Suprapubic skin (tissue), 4 donors: ENCODE measurements at regions not wholly inside any gene's neighbourhood (a gene's known extent, or its start where the extent isn't known, plus 50 kb on each side); places are given as distances from the start of the nearest gene placed in this dataset.

Experiments used
- EP300 ChIP-seq: sonication (generic); formaldehyde crosslinking; IDR thresholded peaks from one replicate; pipeline ENCODE4 v1.6.1; 2017; ENCODE audit warnings: antibody characterized with exemption
- POLR2AphosphoS5 ChIP-seq, 3 donors: sonication (generic); formaldehyde crosslinking; IDR thresholded peaks; one replicate each; pipeline ENCODE4 v1.6.1; 2017; ENCODE audit warnings: antibody characterized with exemption in 3 of 3
- TF ChIP-seq, protein P1 (sequence below), 2 donors: fragments of 200-600 bp in 1 of 2; fragments of 450-650 bp in 1 of 2; sonication (generic) in 1 of 2; IDR thresholded peaks; one replicate each; pipeline ENCODE4 v1.5.1; 2016 to 2019; ENCODE audit warnings: antibody characterized with exemption in 2 of 2, mild to moderate bottlenecking in 1 of 2, moderate library complexity in 1 of 2

DNA sequence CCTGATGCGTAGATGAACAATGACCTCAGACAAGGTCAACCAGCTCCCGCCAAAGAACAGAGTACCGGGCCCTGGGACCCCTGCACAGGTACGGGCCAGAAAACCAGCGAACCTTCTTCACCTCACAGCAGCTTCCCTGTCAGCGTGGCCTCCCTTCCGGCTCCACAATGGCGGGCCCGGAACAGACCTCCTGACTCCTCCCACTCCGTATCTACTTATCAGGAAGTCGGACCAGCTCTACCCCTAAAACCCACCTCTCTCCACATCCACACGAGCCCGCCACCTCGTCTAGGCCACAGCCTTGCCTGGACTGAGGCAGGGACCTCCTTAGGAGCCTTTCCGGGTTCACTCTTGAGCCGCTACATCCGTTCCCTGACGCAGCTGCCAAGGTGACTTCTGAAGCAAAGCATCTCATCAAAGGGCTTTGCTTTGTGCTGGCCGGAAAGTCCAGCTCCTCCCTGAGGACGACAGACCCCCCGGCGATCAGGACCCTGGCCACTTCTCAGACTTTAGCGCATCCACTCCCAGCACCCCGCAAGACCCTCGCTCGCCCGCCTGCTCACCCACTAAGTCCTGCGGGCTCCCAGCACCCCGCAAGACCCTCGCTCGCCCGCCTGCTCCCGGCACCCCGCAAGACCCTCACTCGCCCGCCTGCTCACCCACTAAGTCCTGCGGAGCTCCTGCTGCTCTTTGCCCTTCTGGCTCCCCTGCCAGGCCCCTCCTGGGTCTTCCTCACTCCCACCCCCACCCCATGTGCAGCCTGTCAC, 308.3 kb upstream of the FOXQ1 start:
- TF ChIP-seq, protein P1, sequence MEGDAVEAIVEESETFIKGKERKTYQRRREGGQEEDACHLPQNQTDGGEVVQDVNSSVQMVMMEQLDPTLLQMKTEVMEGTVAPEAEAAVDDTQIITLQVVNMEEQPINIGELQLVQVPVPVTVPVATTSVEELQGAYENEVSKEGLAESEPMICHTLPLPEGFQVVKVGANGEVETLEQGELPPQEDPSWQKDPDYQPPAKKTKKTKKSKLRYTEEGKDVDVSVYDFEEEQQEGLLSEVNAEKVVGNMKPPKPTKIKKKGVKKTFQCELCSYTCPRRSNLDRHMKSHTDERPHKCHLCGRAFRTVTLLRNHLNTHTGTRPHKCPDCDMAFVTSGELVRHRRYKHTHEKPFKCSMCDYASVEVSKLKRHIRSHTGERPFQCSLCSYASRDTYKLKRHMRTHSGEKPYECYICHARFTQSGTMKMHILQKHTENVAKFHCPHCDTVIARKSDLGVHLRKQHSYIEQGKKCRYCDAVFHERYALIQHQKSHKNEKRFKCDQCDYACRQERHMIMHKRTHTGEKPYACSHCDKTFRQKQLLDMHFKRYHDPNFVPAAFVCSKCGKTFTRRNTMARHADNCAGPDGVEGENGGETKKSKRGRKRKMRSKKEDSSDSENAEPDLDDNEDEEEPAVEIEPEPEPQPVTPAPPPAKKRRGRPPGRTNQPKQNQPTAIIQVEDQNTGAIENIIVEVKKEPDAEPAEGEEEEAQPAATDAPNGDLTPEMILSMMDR (IDR thresholded peaks at IDR 0.05): no peak
- TF ChIP-seq POLR2AphosphoS5 (IDR thresholded peaks at IDR 0.05): no peak
- no peak for TF ChIP-seq EP300
